ENCODE measurements at regions not wholly inside any gene's neighbourhood (a gene's known extent, or its start where the extent isn't known, plus 50 kb on each side); places are given as distances from the start of the nearest gene placed in this dataset.

DNA sequence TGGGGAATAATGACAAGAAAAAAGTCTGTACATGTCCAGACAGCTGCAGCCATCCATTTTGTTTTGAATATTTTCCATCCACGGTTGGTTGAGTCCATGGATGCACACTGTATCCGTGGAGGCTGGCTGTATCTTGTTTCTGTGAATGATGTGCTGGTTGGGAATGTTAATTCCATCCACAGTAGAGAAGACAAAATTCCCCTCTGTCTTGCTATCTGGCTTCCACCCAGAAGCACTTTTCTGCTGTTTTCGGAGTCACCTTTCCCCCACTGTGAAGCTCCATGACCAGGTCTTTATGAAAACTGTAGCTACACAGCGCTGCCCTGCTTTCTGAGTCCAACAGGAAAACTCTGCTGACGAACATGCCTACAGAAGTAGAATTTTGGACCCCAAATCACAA, 122.3 kb downstream of the HRH4 start:
- no peak for DNase-seq (ENCODE audit: low spot score)
- H3K27ac Mint-ChIP-seq, result no peak overlapping the region
- TF ChIP-seq OVOL2 (CRISPR knock-in tag; IDR thresholded peaks at IDR 0.05; ENCODE audit: borderline replicate concordance), result no peak
- TF ChIP-seq, protein P1, sequence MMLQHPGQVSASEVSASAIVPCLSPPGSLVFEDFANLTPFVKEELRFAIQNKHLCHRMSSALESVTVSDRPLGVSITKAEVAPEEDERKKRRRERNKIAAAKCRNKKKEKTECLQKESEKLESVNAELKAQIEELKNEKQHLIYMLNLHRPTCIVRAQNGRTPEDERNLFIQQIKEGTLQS (CRISPR knock-in tag; conservative IDR thresholded peaks at IDR 0.05), result no peak
- no peak for TF ChIP-seq JAZF1 (CRISPR knock-in tag; IDR thresholded peaks at IDR 0.05)
- TF ChIP-seq SMAD3 (CRISPR knock-in tag; IDR thresholded peaks at IDR 0.05; ENCODE audit: borderline replicate concordance), result no peak
- TF ChIP-seq NFATC4 (CRISPR knock-in tag; IDR thresholded peaks at IDR 0.05), result no peak
- no peak for TF ChIP-seq ZNF232 (CRISPR knock-in tag; IDR thresholded peaks at IDR 0.05)
- no peak for TF ChIP-seq EMX1 (CRISPR knock-in tag; IDR thresholded peaks at IDR 0.05)
- no peak for TF ChIP-seq ARID4B (CRISPR knock-in tag; IDR thresholded peaks at IDR 0.05; ENCODE audit: borderline replicate concordance)
- no peak for TF ChIP-seq CDX4 (CRISPR knock-in tag; IDR thresholded peaks at IDR 0.05; ENCODE audit: borderline replicate concordance)
- TF ChIP-seq, protein P2, sequence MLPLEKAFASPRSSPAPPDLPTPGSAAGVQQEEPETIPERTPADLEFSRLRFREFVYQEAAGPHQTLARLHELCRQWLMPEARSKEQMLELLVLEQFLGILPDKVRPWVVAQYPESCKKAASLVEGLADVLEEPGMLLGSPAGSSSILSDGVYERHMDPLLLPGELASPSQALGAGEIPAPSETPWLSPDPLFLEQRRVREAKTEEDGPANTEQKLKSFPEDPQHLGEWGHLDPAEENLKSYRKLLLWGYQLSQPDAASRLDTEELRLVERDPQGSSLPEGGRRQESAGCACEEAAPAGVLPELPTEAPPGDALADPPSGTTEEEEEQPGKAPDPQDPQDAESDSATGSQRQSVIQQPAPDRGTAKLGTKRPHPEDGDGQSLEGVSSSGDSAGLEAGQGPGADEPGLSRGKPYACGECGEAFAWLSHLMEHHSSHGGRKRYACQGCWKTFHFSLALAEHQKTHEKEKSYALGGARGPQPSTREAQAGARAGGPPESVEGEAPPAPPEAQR (CRISPR knock-in tag; IDR thresholded peaks at IDR 0.05), result no peak
- TF ChIP-seq, protein P3, sequence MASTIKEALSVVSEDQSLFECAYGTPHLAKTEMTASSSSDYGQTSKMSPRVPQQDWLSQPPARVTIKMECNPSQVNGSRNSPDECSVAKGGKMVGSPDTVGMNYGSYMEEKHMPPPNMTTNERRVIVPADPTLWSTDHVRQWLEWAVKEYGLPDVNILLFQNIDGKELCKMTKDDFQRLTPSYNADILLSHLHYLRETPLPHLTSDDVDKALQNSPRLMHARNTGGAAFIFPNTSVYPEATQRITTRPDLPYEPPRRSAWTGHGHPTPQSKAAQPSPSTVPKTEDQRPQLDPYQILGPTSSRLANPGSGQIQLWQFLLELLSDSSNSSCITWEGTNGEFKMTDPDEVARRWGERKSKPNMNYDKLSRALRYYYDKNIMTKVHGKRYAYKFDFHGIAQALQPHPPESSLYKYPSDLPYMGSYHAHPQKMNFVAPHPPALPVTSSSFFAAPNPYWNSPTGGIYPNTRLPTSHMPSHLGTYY (CRISPR knock-in tag; IDR thresholded peaks at IDR 0.05), result no peak
- TF ChIP-seq, protein P4, sequence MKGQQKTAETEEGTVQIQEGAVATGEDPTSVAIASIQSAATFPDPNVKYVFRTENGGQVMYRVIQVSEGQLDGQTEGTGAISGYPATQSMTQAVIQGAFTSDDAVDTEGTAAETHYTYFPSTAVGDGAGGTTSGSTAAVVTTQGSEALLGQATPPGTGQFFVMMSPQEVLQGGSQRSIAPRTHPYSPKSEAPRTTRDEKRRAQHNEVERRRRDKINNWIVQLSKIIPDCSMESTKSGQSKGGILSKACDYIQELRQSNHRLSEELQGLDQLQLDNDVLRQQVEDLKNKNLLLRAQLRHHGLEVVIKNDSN (CRISPR knock-in tag; IDR thresholded peaks at IDR 0.05), result no peak
- POLR2A ChIA-PET, result no interaction called here
- CTCF ChIA-PET, result interaction anchor here (1.5 kb wide), 1 partner anchor 39 kb away, joined by 3 read pairs; no protein-coding TSS in a partner anchor
- no peak overlapping the region for H3K4me3 Mint-ChIP-seq
- peaks cover 40% of the 10 kb centered on the region for H3K4me1 Mint-ChIP-seq
- H3K9me3 Mint-ChIP-seq, result no peaks in the 10 kb centered on the region
- H3K27me3 Mint-ChIP-seq (ENCODE audit: low read depth), result no peaks in the 10 kb centered on the region
- no peaks in the 10 kb centered on the region for H3K36me3 Mint-ChIP-seq
- ATAC-seq, result no peak

DNA sequence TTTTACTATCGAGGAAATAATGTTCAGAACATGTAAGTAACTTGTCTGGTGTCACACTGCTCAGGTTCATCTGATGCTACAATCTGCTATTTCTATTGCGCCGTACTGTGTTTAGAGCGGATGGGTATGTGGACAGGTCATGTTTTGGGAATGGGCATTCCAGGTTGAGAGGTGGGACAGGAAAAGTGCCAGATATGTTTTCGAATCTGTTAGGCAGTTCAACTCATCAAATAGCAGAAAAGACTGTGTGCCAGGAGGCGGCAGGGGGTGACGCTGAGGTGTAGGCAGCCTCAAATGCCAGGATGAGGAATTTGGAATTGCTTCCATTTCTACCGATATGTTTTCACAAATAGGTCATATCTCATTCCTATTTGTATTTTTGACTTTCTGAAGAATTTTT, 123.8 kb downstream of the HRH4 start:
- ATAC-seq, result no peak
- POLR2A ChIA-PET, result no interaction called here
- no peak overlapping the region for H3K4me3 Mint-ChIP-seq
- peak overlapping the region; percentile 7; the same call in 1 of the 2 replicates for H3K27ac Mint-ChIP-seq
- DNase-seq (ENCODE audit: low spot score), result no peak
- H3K36me3 Mint-ChIP-seq, result no peaks in the 10 kb centered on the region
- no peaks in the 10 kb centered on the region for H3K27me3 Mint-ChIP-seq (ENCODE audit: low read depth)
- CTCF ChIA-PET, result interaction anchor here (1.2 kb wide), 1 partner anchor 70 kb away, joined by 3 read pairs; no protein-coding TSS in a partner anchor
- H3K9me3 Mint-ChIP-seq, result no peaks in the 10 kb centered on the region
- H3K4me1 Mint-ChIP-seq, result peaks cover 40% of the 10 kb centered on the region
- TF ChIP-seq NR2C2 (CRISPR knock-in tag; IDR thresholded peaks at IDR 0.05) (no peak), CREM (CRISPR knock-in tag; IDR thresholded peaks at IDR 0.05) (no peak), PRRX2 (CRISPR knock-in tag; IDR thresholded peaks at IDR 0.05) (no peak), ZMAT4 (CRISPR knock-in tag; IDR thresholded peaks at IDR 0.05) (no peak), TEAD1 (CRISPR knock-in tag; IDR thresholded peaks at IDR 0.05) (no peak), IRF2 (CRISPR knock-in tag; IDR thresholded peaks at IDR 0.05; ENCODE audit: borderline replicate concordance, low read depth) (no peak), SOX15 (CRISPR knock-in tag; IDR thresholded peaks at IDR 0.05) (no peak)
- TF ChIP-seq, protein P5, sequence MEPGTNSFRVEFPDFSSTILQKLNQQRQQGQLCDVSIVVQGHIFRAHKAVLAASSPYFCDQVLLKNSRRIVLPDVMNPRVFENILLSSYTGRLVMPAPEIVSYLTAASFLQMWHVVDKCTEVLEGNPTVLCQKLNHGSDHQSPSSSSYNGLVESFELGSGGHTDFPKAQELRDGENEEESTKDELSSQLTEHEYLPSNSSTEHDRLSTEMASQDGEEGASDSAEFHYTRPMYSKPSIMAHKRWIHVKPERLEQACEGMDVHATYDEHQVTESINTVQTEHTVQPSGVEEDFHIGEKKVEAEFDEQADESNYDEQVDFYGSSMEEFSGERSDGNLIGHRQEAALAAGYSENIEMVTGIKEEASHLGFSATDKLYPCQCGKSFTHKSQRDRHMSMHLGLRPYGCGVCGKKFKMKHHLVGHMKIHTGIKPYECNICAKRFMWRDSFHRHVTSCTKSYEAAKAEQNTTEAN (CRISPR knock-in tag; IDR thresholded peaks at IDR 0.05), result no peak
- TF ChIP-seq, protein P6, sequence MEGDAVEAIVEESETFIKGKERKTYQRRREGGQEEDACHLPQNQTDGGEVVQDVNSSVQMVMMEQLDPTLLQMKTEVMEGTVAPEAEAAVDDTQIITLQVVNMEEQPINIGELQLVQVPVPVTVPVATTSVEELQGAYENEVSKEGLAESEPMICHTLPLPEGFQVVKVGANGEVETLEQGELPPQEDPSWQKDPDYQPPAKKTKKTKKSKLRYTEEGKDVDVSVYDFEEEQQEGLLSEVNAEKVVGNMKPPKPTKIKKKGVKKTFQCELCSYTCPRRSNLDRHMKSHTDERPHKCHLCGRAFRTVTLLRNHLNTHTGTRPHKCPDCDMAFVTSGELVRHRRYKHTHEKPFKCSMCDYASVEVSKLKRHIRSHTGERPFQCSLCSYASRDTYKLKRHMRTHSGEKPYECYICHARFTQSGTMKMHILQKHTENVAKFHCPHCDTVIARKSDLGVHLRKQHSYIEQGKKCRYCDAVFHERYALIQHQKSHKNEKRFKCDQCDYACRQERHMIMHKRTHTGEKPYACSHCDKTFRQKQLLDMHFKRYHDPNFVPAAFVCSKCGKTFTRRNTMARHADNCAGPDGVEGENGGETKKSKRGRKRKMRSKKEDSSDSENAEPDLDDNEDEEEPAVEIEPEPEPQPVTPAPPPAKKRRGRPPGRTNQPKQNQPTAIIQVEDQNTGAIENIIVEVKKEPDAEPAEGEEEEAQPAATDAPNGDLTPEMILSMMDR (IDR thresholded peaks at IDR 0.05), result no peak

All from WTC11 (cell line).